DMS 273 treated with DMSO at 0.1 percent for 48 hours (cell line): ENCODE measurements at regions not wholly inside any gene's neighbourhood (a gene's known extent, or its start where the extent isn't known, plus 50 kb on each side); places are given as distances from the start of the nearest gene placed in this dataset.
"Not testable (repeated sequence)": the region's sequence is repeated elsewhere in the genome, so short reads cannot be mapped to it uniquely, and the experiment has no call there.

ENCODE experiments used
- DNase-seq: peaks from one replicate; lab custom pipeline; 2025; lab: John Stamatoyannopoulos, UW

- DNase-seq, result no peak
Measured at GRCh38 chr13:68810660-68811059, 1297.0 kb upstream of the ATXN8OS start.

GRCh38 chr13:68808456-68808855 is 1299.2 kb upstream of the ATXN8OS start:
- no peak for DNase-seq

- DNase-seq, result no peak
Measured at GRCh38 chr13:68806125-68806524, 1301.5 kb upstream of the ATXN8OS start.

- DNase-seq, result no peak
Measured at GRCh38 chr13:68784275-68784674, 1323.4 kb upstream of the ATXN8OS start.

- no peak for DNase-seq
Measured at GRCh38 chr13:68759617-68760016, 1348.0 kb upstream of the ATXN8OS start.

GRCh38 chr13:68749796-68750195 is 1357.8 kb upstream of the ATXN8OS start:
- no peak for DNase-seq

- DNase-seq, result no peak
Measured at GRCh38 chr13:68748038-68748437, 1359.6 kb upstream of the ATXN8OS start.

GRCh38 chr13:68745502-68745901 is 1362.1 kb upstream of the ATXN8OS start:
- DNase-seq, result no peak

- DNase-seq, result no peak
Measured at GRCh38 chr13:68736961-68737360, 1370.7 kb upstream of the ATXN8OS start.

- DNase-seq, result no peak
Measured at GRCh38 chr13:68727798-68728197, 1379.8 kb upstream of the ATXN8OS start.

GRCh38 chr13:68727165-68727564 is 1380.5 kb upstream of the ATXN8OS start:
- DNase-seq, result no peak

- DNase-seq, result no peak
Measured at GRCh38 chr13:68719815-68720214, 1387.8 kb upstream of the ATXN8OS start.

GRCh38 chr13:68715651-68716050 is 1392.0 kb upstream of the ATXN8OS start:
- no peak for DNase-seq

- no peak for DNase-seq
Measured at GRCh38 chr13:68714292-68714691, 1393.3 kb upstream of the ATXN8OS start.

- no peak for DNase-seq
Measured at GRCh38 chr13:68713394-68713793, 1394.2 kb upstream of the ATXN8OS start.

- DNase-seq, result no peak
Measured at GRCh38 chr13:68708336-68708908, 1399.2 kb upstream of the ATXN8OS start.

GRCh38 chr13:68706044-68706443 is 1401.6 kb upstream of the ATXN8OS start:
- not testable (repeated sequence) for DNase-seq

- peak; percentile 10 for DNase-seq
Measured at GRCh38 chr13:68697551-68697950, 1410.1 kb upstream of the ATXN8OS start.

- no peak for DNase-seq
Measured at GRCh38 chr13:68696907-68697306, 1410.7 kb upstream of the ATXN8OS start.

GRCh38 chr13:68692049-68692448 is 1415.6 kb upstream of the ATXN8OS start:
- DNase-seq, result no peak

- no peak for DNase-seq
Measured at GRCh38 chr13:68690567-68690966, 1417.1 kb upstream of the ATXN8OS start.

- DNase-seq, result no peak
Measured at GRCh38 chr13:68676513-68677115, 1431.0 kb upstream of the ATXN8OS start.

- DNase-seq, result no peak
Measured at GRCh38 chr13:68675209-68675608, 1432.4 kb upstream of the ATXN8OS start.

GRCh38 chr13:68667863-68668262 is 1437.7 kb upstream of the PCDH9 start:
- no peak for DNase-seq
